ENCODE measurements at regions not wholly inside any gene's neighbourhood (a gene's known extent, or its start where the extent isn't known, plus 50 kb on each side); places are given as distances from the start of the nearest gene placed in this dataset.

DNA sequence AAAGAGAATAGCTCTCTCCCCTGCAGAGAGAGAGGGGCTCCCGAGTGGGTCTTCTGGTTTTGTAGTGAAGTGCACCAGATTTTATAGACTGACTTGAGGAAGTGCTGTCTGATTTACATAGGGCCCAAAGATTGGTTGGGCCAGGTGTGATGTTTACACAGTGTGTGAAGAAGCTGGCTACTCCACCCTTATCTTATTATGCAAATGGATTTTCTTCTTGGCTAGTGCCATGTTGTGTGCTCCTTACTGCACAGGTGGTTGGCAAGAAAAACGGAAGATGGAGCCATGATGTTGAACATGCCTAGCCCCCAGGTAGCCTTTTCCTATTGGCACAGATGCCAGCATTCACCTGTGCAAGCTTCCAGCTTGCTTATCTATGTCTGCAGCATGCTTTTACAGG, 112.4 kb upstream of the ARHGAP24 start:
- TF ChIP-seq POLR2A (IDR thresholded peaks at IDR 0.05): no peak
- TF ChIP-seq, protein P1, sequence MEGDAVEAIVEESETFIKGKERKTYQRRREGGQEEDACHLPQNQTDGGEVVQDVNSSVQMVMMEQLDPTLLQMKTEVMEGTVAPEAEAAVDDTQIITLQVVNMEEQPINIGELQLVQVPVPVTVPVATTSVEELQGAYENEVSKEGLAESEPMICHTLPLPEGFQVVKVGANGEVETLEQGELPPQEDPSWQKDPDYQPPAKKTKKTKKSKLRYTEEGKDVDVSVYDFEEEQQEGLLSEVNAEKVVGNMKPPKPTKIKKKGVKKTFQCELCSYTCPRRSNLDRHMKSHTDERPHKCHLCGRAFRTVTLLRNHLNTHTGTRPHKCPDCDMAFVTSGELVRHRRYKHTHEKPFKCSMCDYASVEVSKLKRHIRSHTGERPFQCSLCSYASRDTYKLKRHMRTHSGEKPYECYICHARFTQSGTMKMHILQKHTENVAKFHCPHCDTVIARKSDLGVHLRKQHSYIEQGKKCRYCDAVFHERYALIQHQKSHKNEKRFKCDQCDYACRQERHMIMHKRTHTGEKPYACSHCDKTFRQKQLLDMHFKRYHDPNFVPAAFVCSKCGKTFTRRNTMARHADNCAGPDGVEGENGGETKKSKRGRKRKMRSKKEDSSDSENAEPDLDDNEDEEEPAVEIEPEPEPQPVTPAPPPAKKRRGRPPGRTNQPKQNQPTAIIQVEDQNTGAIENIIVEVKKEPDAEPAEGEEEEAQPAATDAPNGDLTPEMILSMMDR (IDR thresholded peaks at IDR 0.05 in 4 of 5, conservative IDR thresholded peaks at IDR 0.05 in 1 of 5): no peak
